NT2/D1 (cell line): ENCODE measurements at regions not wholly inside any gene's neighbourhood (a gene's known extent, or its start where the extent isn't known, plus 50 kb on each side); places are given as distances from the start of the nearest gene placed in this dataset.

Experiments
- YY1 ChIP-seq: IDR thresholded peaks from 2 replicates; pipeline ENCODE4 v1.6.1; 2011; ENCODE audit not compliant: insufficient read length, insufficient read depth
- ZNF274 ChIP-seq: IDR thresholded peaks from 2 replicates; pipeline ENCODE4 v1.6.1; 2011; ENCODE audit warnings: mild to moderate bottlenecking, low read depth, low read length

- TF ChIP-seq ZNF274: no peak
- no peak for TF ChIP-seq YY1
Measured at GRCh38 chr17:83161298-83162034, 82.1 kb downstream of the METRNL start.
